IMR-90 (cell line): ENCODE measurements at regions not wholly inside any gene's neighbourhood (a gene's known extent, or its start where the extent isn't known, plus 50 kb on each side); places are given as distances from the start of the nearest gene placed in this dataset.

Experiments
- ATAC-seq: fragments of 200-7000 bp; cut with Tn5 transposase; 2 replicates; pipeline ENCODE4 v1.9.1; 2020; ENCODE audit warnings: low read depth, mild to moderate bottlenecking, moderate library complexity
- BruUV-seq: library from RNA; stranded (reverse); fragments of 400-500 nt; replicated peaks from 2 replicates; lab custom pipeline; 2021; lab: Mats Ljungman, UMichigan
- CTCF ChIA-PET: fragments of 300-600 bp; formaldehyde crosslinking; extraction: SDS; loops from one replicate; lab custom pipeline; 2021; ENCODE audit warnings: antibody characterized with exemption; lab: Yijun Ruan, JAX
- POLR2A ChIA-PET: fragments of 300-600 bp; sonication (Branson Sonifier 250); formaldehyde crosslinking; loops from one replicate; lab custom pipeline; 2022; ENCODE audit warnings: antibody characterized with exemption; ENCODE audit not compliant: unreplicated experiment; lab: Charles Lee
- DNase-seq: peaks from one replicate; pipeline ENCODE4 v3.0.0; 2013
- H2AFZ ChIP-seq: replicated peaks from 2 replicates; pipeline ENCODE3; 2013; ENCODE audit warnings: low read length, mild to moderate bottlenecking; ENCODE audit not compliant: poor library complexity
- H2AK5ac ChIP-seq: 2 replicates; pipeline ENCODE4 v1.6.1; 2013; ENCODE audit warnings: low read depth, low read length, inconsistent platforms
- H2AK9ac ChIP-seq: replicated peaks from 2 replicates; pipeline ENCODE3; 2013; ENCODE audit warnings: mild to moderate bottlenecking, low read depth, low read length, moderate library complexity; ENCODE audit not compliant: poor library complexity
- H2BK120ac ChIP-seq: 2 replicates; pipeline ENCODE4 v1.6.1; 2013; ENCODE audit warnings: low read depth, low read length, inconsistent platforms
- H2BK15ac ChIP-seq: 3 replicates; pipeline ENCODE4 v1.6.1; 2013; ENCODE audit warnings: low read depth, low read length, inconsistent platforms
- H2BK20ac ChIP-seq: 2 replicates; pipeline ENCODE4 v1.6.1; 2013; ENCODE audit warnings: low read depth, mild to moderate bottlenecking, inconsistent platforms, low read length, moderate library complexity
- H2BK5ac ChIP-seq: 2 replicates; pipeline ENCODE4 v1.6.1; 2013; ENCODE audit warnings: mild to moderate bottlenecking, low read depth, low read length, inconsistent platforms; ENCODE audit not compliant: poor library complexity, severe bottlenecking
- H3K14ac ChIP-seq: replicated peaks from 2 replicates; pipeline ENCODE4 v1.6.1; 2013; ENCODE audit warnings: low read depth, low read length, inconsistent platforms
- H3K18ac ChIP-seq: 2 replicates; pipeline ENCODE4 v1.6.1; 2013; ENCODE audit warnings: low read depth, low read length, control low read depth
- H3K23ac ChIP-seq: 2 replicates; pipeline ENCODE4 v1.6.1; 2013; ENCODE audit warnings: low read depth, low read length, inconsistent platforms
- H3K27ac ChIP-seq: 2 replicates; pipeline ENCODE4 v1.5.1; 2013; ENCODE audit warnings: mild to moderate bottlenecking, control low read depth, low read length; ENCODE audit not compliant: insufficient read depth
- H3K27me3 ChIP-seq: 2 replicates; pipeline ENCODE4 v1.6.1; 2013; ENCODE audit warnings: low read length; ENCODE audit not compliant: control insufficient read depth, insufficient read depth
- H3K36me3 ChIP-seq: 2 replicates; pipeline ENCODE4 v1.6.1; 2013; ENCODE audit warnings: low read length, mixed read lengths; ENCODE audit not compliant: control insufficient read depth, insufficient read depth
- H3K4ac ChIP-seq: 2 replicates; pipeline ENCODE4 v1.6.1; 2013; ENCODE audit warnings: low read depth, low read length, inconsistent platforms
- H3K4me1 ChIP-seq: 2 replicates; pipeline ENCODE4 v1.6.1; 2013; ENCODE audit warnings: low read length, mixed read lengths; ENCODE audit not compliant: control insufficient read depth, insufficient read depth
- H3K4me2 ChIP-seq: 2 replicates; pipeline ENCODE4 v1.6.1; 2013; ENCODE audit warnings: low read depth, mild to moderate bottlenecking, control low read depth, low read length, moderate library complexity
- H3K4me3 ChIP-seq: 2 replicates; pipeline ENCODE4 v1.5.1; 2013; ENCODE audit warnings: low read depth, mild to moderate bottlenecking, control low read depth, low read length, moderate library complexity; ENCODE audit not compliant: insufficient read depth
- H3K56ac ChIP-seq: 2 replicates; pipeline ENCODE4 v1.6.1; 2013; ENCODE audit warnings: low read length, inconsistent platforms; ENCODE audit not compliant: insufficient read depth; ENCODE audit errors: extremely low read depth
- H3K79me1 ChIP-seq, 2 experiments: 2 replicates each; pipeline ENCODE4 v1.6.1; 2013; ENCODE audit warnings: low read length in 2 of 2, inconsistent platforms in 1 of 2, low read depth in 1 of 2
- H3K9ac ChIP-seq: 2 replicates; pipeline ENCODE4 v1.6.1; 2013; ENCODE audit warnings: low read depth, low read length, control low read depth
- H3K9me1 ChIP-seq: 2 replicates; pipeline ENCODE4 v1.6.1; 2013; ENCODE audit warnings: low read length, inconsistent platforms; ENCODE audit not compliant: insufficient read depth
- H3K9me3 ChIP-seq: 2 replicates; pipeline ENCODE4 v1.6.1; 2013; ENCODE audit warnings: low read length; ENCODE audit not compliant: control insufficient read depth, insufficient read depth
- H4K20me1 ChIP-seq: 2 replicates; pipeline ENCODE4 v1.6.1; 2013; ENCODE audit warnings: low read length, inconsistent platforms; ENCODE audit not compliant: insufficient read depth
- H4K5ac ChIP-seq: 2 replicates; pipeline ENCODE4 v1.6.1; 2013; ENCODE audit warnings: mild to moderate bottlenecking, low read depth, low read length, control low read depth
- H4K8ac ChIP-seq, 2 experiments: 2 replicates each; pipeline ENCODE4 v1.6.1; 2013; ENCODE audit warnings: low read depth in 2 of 2, low read length in 2 of 2, control low read depth in 1 of 2, inconsistent platforms in 1 of 2
- H4K91ac ChIP-seq: 2 replicates; pipeline ENCODE4 v1.6.1; 2013; ENCODE audit warnings: low read depth, low read length, inconsistent platforms; ENCODE audit not compliant: insufficient read depth
- CHD1 ChIP-seq: IDR thresholded peaks from 2 replicates; pipeline ENCODE4 v1.6.1; 2012; ENCODE audit warnings: low read depth, low read length, improper control_type of control experiment
- MAZ ChIP-seq: IDR thresholded peaks from 2 replicates; pipeline ENCODE4 v1.6.1; 2012; ENCODE audit warnings: low read depth, mild to moderate bottlenecking, low read length, improper control_type of control experiment, moderate library complexity, borderline replicate concordance
- MXI1 ChIP-seq: IDR thresholded peaks from 2 replicates; pipeline ENCODE4 v1.6.1; 2012; ENCODE audit warnings: low read depth, mild to moderate bottlenecking, low read length, moderate library complexity, borderline replicate concordance
- RAD21 ChIP-seq: IDR thresholded peaks from 2 replicates; pipeline ENCODE4 v1.6.1; 2012; ENCODE audit warnings: low read length, improper control_type of control experiment
- WGBS, 2 experiments: methylation state at CpG; one replicate each; pipeline versions ENCODE4 v1.1.5 to v1.1.7; 2013; ENCODE audit warnings: missing lambda C conversion rate in 2 of 2; ENCODE audit not compliant: insufficient read length in 1 of 2; ENCODE audit errors: extremely low coverage in 2 of 2; 5-methylcytosine and 5-hydroxymethylcytosine counted together
- dilution Hi-C: fragments of 300-500 bp; cut with HindIII; formaldehyde crosslinking; loops from one replicate; pipeline ENCODE4 v1.14.3; 2018; ENCODE audit warnings: low sequenced_read_pairs; ENCODE audit not compliant: unreplicated experiment
- in situ Hi-C: fragments of 300-500 bp; cut with MboI; formaldehyde crosslinking; loops from 3 replicates; pipeline ENCODE4 v1.14.3; 2019; ENCODE audit warnings: low sequenced_read_pairs, inconsistent platforms, mixed read lengths
- intact Hi-C: fragments of 100-400 bp; cut with micrococcal nuclease; formaldehyde crosslinking; loops from 2 replicates; pipeline ENCODE4 v1.10.0; 2022
- TF ChIP-seq, protein P1 (sequence below): conservative IDR thresholded peaks from 2 replicates; pipeline ENCODE4 v1.5.1; 2012; ENCODE audit warnings: mild to moderate bottlenecking, low read depth, low read length, improper control_type of control experiment

DNA sequence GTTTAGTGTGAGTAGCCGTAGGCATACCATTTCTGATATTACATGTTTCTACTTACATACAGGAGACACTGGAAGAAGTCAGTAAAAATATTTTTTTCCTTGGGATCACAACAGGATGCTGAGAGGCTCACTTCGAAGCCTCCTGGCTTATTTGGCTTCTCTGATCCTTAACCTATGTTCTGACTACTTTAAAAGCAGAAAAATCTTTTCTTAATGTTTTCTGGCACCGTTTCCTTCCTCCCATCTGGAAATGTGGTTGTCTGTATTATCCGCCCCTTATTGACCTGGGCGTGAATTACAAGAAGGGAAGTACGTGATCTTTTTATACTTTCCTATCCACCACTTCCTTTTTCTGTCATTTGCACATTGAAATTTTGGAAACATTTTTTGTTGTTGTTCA lies 379.6 kb downstream of the COL12A1 start:
- H3K18ac ChIP-seq: no peak overlapping the region
- ATAC-seq (no peak), DNase-seq (no peak)
- intact Hi-C loops (no loop called here), in situ Hi-C loops (no loop called here), dilution Hi-C loops (no loop called here)
- no peak overlapping the region for H4K91ac ChIP-seq
- POLR2A ChIA-PET: no interaction called here
- H3K36me3 ChIP-seq: no peaks in the 10 kb centered on the region
- no peak overlapping the region for H3K56ac ChIP-seq
- no peak overlapping the region for H3K23ac ChIP-seq
- CTCF ChIA-PET: no interaction called here
- H2AK5ac ChIP-seq: no peak overlapping the region
- no peaks in the 10 kb centered on the region for H3K9me3 ChIP-seq
- H3K9me1 ChIP-seq: no peaks in the 10 kb centered on the region
- BruUV-seq: no TSS peak
- no peak overlapping the region for H3K4ac ChIP-seq
- H3K9ac ChIP-seq: no peak overlapping the region
- no peaks in the 10 kb centered on the region for H3K4me1 ChIP-seq
- H3K4me3 ChIP-seq: no peak overlapping the region
- H3K27ac ChIP-seq: no peak overlapping the region
- H2BK5ac ChIP-seq: no peak overlapping the region
- H4K8ac ChIP-seq: no peak overlapping the region
- no peak overlapping the region for H4K5ac ChIP-seq
- no peak overlapping the region for H2BK15ac ChIP-seq
- no CpG with 5 or more reads among the region's 6 CpGs for WGBS, 2 experiments
- no peak overlapping the region for H2BK20ac ChIP-seq
- H2AFZ ChIP-seq: no peak overlapping the region
- no peak overlapping the region for H3K14ac ChIP-seq
- TF ChIP-seq CHD1 (no peak), RAD21 (no peak), MXI1 (no peak), MAZ (no peak)
- TF ChIP-seq, protein P1, sequence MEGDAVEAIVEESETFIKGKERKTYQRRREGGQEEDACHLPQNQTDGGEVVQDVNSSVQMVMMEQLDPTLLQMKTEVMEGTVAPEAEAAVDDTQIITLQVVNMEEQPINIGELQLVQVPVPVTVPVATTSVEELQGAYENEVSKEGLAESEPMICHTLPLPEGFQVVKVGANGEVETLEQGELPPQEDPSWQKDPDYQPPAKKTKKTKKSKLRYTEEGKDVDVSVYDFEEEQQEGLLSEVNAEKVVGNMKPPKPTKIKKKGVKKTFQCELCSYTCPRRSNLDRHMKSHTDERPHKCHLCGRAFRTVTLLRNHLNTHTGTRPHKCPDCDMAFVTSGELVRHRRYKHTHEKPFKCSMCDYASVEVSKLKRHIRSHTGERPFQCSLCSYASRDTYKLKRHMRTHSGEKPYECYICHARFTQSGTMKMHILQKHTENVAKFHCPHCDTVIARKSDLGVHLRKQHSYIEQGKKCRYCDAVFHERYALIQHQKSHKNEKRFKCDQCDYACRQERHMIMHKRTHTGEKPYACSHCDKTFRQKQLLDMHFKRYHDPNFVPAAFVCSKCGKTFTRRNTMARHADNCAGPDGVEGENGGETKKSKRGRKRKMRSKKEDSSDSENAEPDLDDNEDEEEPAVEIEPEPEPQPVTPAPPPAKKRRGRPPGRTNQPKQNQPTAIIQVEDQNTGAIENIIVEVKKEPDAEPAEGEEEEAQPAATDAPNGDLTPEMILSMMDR: no peak
- no peak overlapping the region for H2BK120ac ChIP-seq
- no peaks in the 10 kb centered on the region for H4K20me1 ChIP-seq
- H3K79me1 ChIP-seq: no peaks in the 10 kb centered on the region
- no peak overlapping the region for H2AK9ac ChIP-seq
- no peak overlapping the region for H3K4me2 ChIP-seq
- H3K27me3 ChIP-seq: no peaks in the 10 kb centered on the region
